GM21390 (cell line): ENCODE measurements at regions not wholly inside any gene's neighbourhood (a gene's known extent, or its start where the extent isn't known, plus 50 kb on each side); places are given as distances from the start of the nearest gene placed in this dataset.

ENCODE experiments used
- ATAC-seq: cut with Tn5 transposase; IDR thresholded peaks from one replicate; pipeline ENCODE4 v1.9.1; 2021; ENCODE audit not compliant: unreplicated experiment

- ATAC-seq = no peak
These were observed 363.7 kb upstream of the ISX start for GRCh38 chr22:34702279-34702678.

GRCh38 chr22:34709641-34710040, 356.3 kb upstream of the ISX start:
- no peak for ATAC-seq

- no peak for ATAC-seq
These were observed 343.1 kb upstream of the ISX start for GRCh38 chr22:34722901-34723300.

- ATAC-seq = no peak
These were observed 329.9 kb upstream of the ISX start for GRCh38 chr22:34736081-34736480.

GRCh38 chr22:34738661-34739400, 327.1 kb upstream of the ISX start:
- ATAC-seq = no peak

GRCh38 chr22:34743110-34743751, 322.7 kb upstream of the ISX start:
- ATAC-seq = no peak

GRCh38 chr22:34760276-34761008, 305.5 kb upstream of the ISX start:
- no peak for ATAC-seq

- no peak for ATAC-seq
These were observed 304.8 kb upstream of the ISX start for GRCh38 chr22:34761111-34761510.

GRCh38 chr22:34763496-34763895, 302.5 kb upstream of the ISX start:
- no peak for ATAC-seq

- ATAC-seq = no peak
These were observed 300.8 kb upstream of the ISX start for GRCh38 chr22:34765115-34765514.

GRCh38 chr22:34769361-34769760, 296.6 kb upstream of the ISX start:
- no peak for ATAC-seq

GRCh38 chr22:34776817-34777216, 289.1 kb upstream of the ISX start:
- no peak for ATAC-seq

- no peak for ATAC-seq
These were observed 284.3 kb upstream of the ISX start for GRCh38 chr22:34781681-34782080.

GRCh38 chr22:34783436-34783835, 282.5 kb upstream of the ISX start:
- no peak for ATAC-seq

- ATAC-seq = no peak
These were observed 281.9 kb upstream of the ISX start for GRCh38 chr22:34784056-34784455.

- ATAC-seq = no peak
These were observed 268.1 kb upstream of the ISX start for GRCh38 chr22:34797826-34798225.

- ATAC-seq = no peak
These were observed 267.4 kb upstream of the ISX start for GRCh38 chr22:34798605-34799004.

- ATAC-seq = no peak
These were observed 265.5 kb upstream of the ISX start for GRCh38 chr22:34800260-34800980.

- no peak for ATAC-seq
These were observed 264.7 kb upstream of the ISX start for GRCh38 chr22:34801221-34801620.

GRCh38 chr22:34804091-34804490, 261.9 kb upstream of the ISX start:
- no peak for ATAC-seq

- ATAC-seq = no peak
These were observed 261.4 kb upstream of the ISX start for GRCh38 chr22:34804604-34805003.
